H1 (cell line): ENCODE measurements at regions not wholly inside any gene's neighbourhood (a gene's known extent, or its start where the extent isn't known, plus 50 kb on each side); places are given as distances from the start of the nearest gene placed in this dataset.

Experiments
- CTCF ChIA-PET: fragments of 300-600 bp; sonication (Branson Sonifier 250); formaldehyde crosslinking; loops from one replicate; lab custom pipeline; 2021; ENCODE audit not compliant: partially characterized antibody; lab: Charles Lee
- POLR2A ChIA-PET: fragments of 300-600 bp; sonication (Branson Sonifier 250); formaldehyde crosslinking; loops from one replicate; lab custom pipeline; 2021; ENCODE audit warnings: inconsistent platforms; ENCODE audit not compliant: partially characterized antibody; lab: Charles Lee
- DNase-seq, 2 experiments: peaks; one replicate each; pipeline versions ENCODE4 v3.0.0 to v3.0.0-alpha.2; 2010 to 2022; ENCODE audit warnings: low spot score in 2 of 2, low read depth in 1 of 2, mixed read lengths in 1 of 2
- FAIRE-seq: peaks from 2 replicates; lab custom pipeline; 2011; peaks lifted over from hg19 to GRCh38; lab: Jason Lieb, UNC
- H2AFZ ChIP-seq: 2 replicates; pipeline ENCODE4 v1.8.1; 2012; ENCODE audit warnings: low read length, inconsistent platforms
- H2AK5ac ChIP-seq: 2 replicates; pipeline ENCODE4 v1.6.1; 2013; ENCODE audit warnings: low read depth, low read length
- H2BK120ac ChIP-seq: replicated peaks from 2 replicates; pipeline ENCODE3; 2013; ENCODE audit warnings: low read depth, low read length, inconsistent platforms
- H2BK12ac ChIP-seq: 2 replicates; pipeline ENCODE4 v1.6.1; 2013; ENCODE audit warnings: low read depth, low read length
- H2BK15ac ChIP-seq: 2 replicates; pipeline ENCODE4 v1.6.1; 2013; ENCODE audit warnings: low read length
- H2BK20ac ChIP-seq: 2 replicates; pipeline ENCODE4 v1.6.1; 2013; ENCODE audit warnings: low read length
- H2BK5ac ChIP-seq: 2 replicates; pipeline ENCODE4 v1.6.1; 2013; ENCODE audit warnings: low read depth, low read length
- H3K14ac ChIP-seq: 2 replicates; pipeline ENCODE4 v1.6.1; 2013; ENCODE audit warnings: inconsistent platforms; ENCODE audit not compliant: insufficient read length
- H3K18ac ChIP-seq: 2 replicates; pipeline ENCODE4 v1.6.1; 2013; ENCODE audit warnings: low read length; ENCODE audit errors: extremely low read depth
- H3K23ac ChIP-seq: 2 replicates; pipeline ENCODE4 v1.6.1; 2013; ENCODE audit warnings: inconsistent platforms; ENCODE audit not compliant: insufficient read length
- H3K23me2 ChIP-seq: 2 replicates; pipeline ENCODE4 v1.6.1; 2013; ENCODE audit warnings: low read depth, low read length
- H3K27ac ChIP-seq: 2 replicates; pipeline ENCODE4 v1.6.1; 2011; ENCODE audit warnings: low read depth, low read length, inconsistent platforms
- H3K27me3 ChIP-seq, 4 experiments: replicated peaks in 1 of 4; 1 replicate in 1 of 4; 2 replicates in 3 of 4; pipeline versions ENCODE4 v1.6.1 to v1.8.1; 2011 to 2013; ENCODE audit warnings: low read length in 3 of 4, mild to moderate bottlenecking in 3 of 4, inconsistent platforms in 2 of 4, mixed read lengths in 2 of 4, moderate library complexity in 1 of 4; ENCODE audit not compliant: control insufficient read depth in 3 of 4, insufficient read depth in 3 of 4; ENCODE audit errors: extremely low read depth in 1 of 4
- H3K36me3 ChIP-seq, 4 experiments: 2 replicates each; pipeline versions ENCODE4 v1.6.1 to v1.8.1; 2011 to 2013; ENCODE audit warnings: mild to moderate bottlenecking in 4 of 4, low read length in 3 of 4, moderate library complexity in 2 of 4, control low read depth in 1 of 4, inconsistent platforms in 1 of 4; ENCODE audit not compliant: insufficient read depth in 4 of 4, control insufficient read depth in 2 of 4
- H3K4ac ChIP-seq: replicated peaks from 2 replicates; pipeline ENCODE3; 2013; ENCODE audit warnings: low read length, low read depth, mixed read lengths, inconsistent platforms; ENCODE audit not compliant: insufficient read length
- H3K4me1 ChIP-seq, 4 experiments: replicated peaks in 1 of 4; 1 replicate in 1 of 4; 2 replicates in 3 of 4; pipeline versions ENCODE4 v1.6.1 to v1.8.1; 2011 to 2013; ENCODE audit warnings: low read length in 3 of 4, inconsistent platforms in 2 of 4, mixed read lengths in 1 of 4; ENCODE audit not compliant: insufficient read depth in 4 of 4, control insufficient read depth in 3 of 4
- H3K4me2 ChIP-seq, 2 experiments: 2 replicates each; pipeline versions ENCODE4 v1.6.1 to v1.8.1; 2011 to 2013; ENCODE audit warnings: low read depth in 2 of 2, low read length in 2 of 2, control low read depth in 1 of 2, inconsistent platforms in 1 of 2, mild to moderate bottlenecking in 1 of 2; ENCODE audit not compliant: insufficient read depth in 1 of 2
- H3K4me3 ChIP-seq, 4 experiments: fragments of 200-600, 300-600 bp in 1 of 4; sonication (generic), shearing (Covaris generic), sonication (Bioruptor Twin) in 1 of 4; 2 replicates each; pipeline versions ENCODE4 v1.5.1 to v1.8.1; 2011 to 2016; ENCODE audit warnings: low read length in 4 of 4, low read depth in 3 of 4, control low read depth in 2 of 4, inconsistent platforms in 2 of 4, mild to moderate bottlenecking in 2 of 4, mixed read lengths in 1 of 4, moderate library complexity in 1 of 4; ENCODE audit not compliant: insufficient read depth in 2 of 4; ENCODE audit errors: extremely low read depth in 1 of 4
- H3K56ac ChIP-seq: replicated peaks from 2 replicates; pipeline ENCODE3; 2013; ENCODE audit warnings: low read depth, mild to moderate bottlenecking, mixed read lengths, low read length, inconsistent platforms; ENCODE audit not compliant: insufficient read length
- H3K79me1 ChIP-seq: 2 replicates; pipeline ENCODE4 v1.6.1; 2013; ENCODE audit warnings: low read depth, low read length, control low read depth
- H3K79me2 ChIP-seq, 2 experiments: 2 replicates each; pipeline versions ENCODE4 v1.6.1 to v1.8.1; 2012 to 2013; ENCODE audit warnings: low read length in 2 of 2, mild to moderate bottlenecking in 2 of 2, inconsistent platforms in 1 of 2; ENCODE audit not compliant: insufficient read depth in 2 of 2, control insufficient read depth in 1 of 2
- H3K9ac ChIP-seq, 4 experiments: replicated peaks in 1 of 4; 1 replicate in 1 of 4; 2 replicates in 3 of 4; pipeline versions ENCODE4 v1.6.1 to v1.8.1; 2011 to 2013; ENCODE audit warnings: low read depth in 3 of 4, low read length in 3 of 4, control low read depth in 2 of 4, mild to moderate bottlenecking in 2 of 4, moderate library complexity in 2 of 4, inconsistent platforms in 1 of 4; ENCODE audit errors: extremely low read depth in 1 of 4
- H3K9me3 ChIP-seq, 2 experiments: 2 replicates each; pipeline versions ENCODE4 v1.6.1 to v1.8.1; 2012 to 2013; ENCODE audit warnings: mild to moderate bottlenecking in 2 of 2, moderate library complexity in 2 of 2, control low read depth in 1 of 2, inconsistent platforms in 1 of 2, low read depth in 1 of 2, low read length in 1 of 2, mixed read lengths in 1 of 2; ENCODE audit not compliant: insufficient read depth in 2 of 2
- H4K20me1 ChIP-seq, 2 experiments: replicated peaks in 1 of 2; 2 replicates each; pipeline versions ENCODE3 to v1.8.1; 2011 to 2013; ENCODE audit warnings: inconsistent platforms in 2 of 2, low read length in 2 of 2, mild to moderate bottlenecking in 1 of 2; ENCODE audit not compliant: insufficient read depth in 2 of 2, control insufficient read depth in 1 of 2
- H4K5ac ChIP-seq: 2 replicates; pipeline ENCODE4 v1.6.1; 2013; ENCODE audit warnings: low read length, low read depth, mixed read lengths, inconsistent platforms; ENCODE audit not compliant: insufficient read length
- H4K8ac ChIP-seq: 2 replicates; pipeline ENCODE4 v1.8.0; 2013; ENCODE audit warnings: mild to moderate bottlenecking, moderate library complexity, low read length, inconsistent platforms; ENCODE audit not compliant: insufficient read depth; ENCODE audit errors: extremely low read depth
- H4K91ac ChIP-seq: replicated peaks from 2 replicates; pipeline ENCODE3; 2013; ENCODE audit warnings: low read length, mixed read lengths, inconsistent platforms; ENCODE audit not compliant: insufficient read length
- BRCA1 ChIP-seq: IDR thresholded peaks from 2 replicates; pipeline ENCODE4 v1.6.1; 2012; ENCODE audit warnings: low read depth, low read length, improper control_type of control experiment
- MAFK ChIP-seq: IDR thresholded peaks from 2 replicates; pipeline ENCODE4 v1.6.1; 2012; ENCODE audit warnings: low read depth, mild to moderate bottlenecking, improper control_type of control experiment, low read length
- WGBS, 2 experiments: shearing (Covaris generic) in 1 of 2; methylation state at CpG; one replicate each; pipeline versions ENCODE4 v1.1.6 to v1.1.7; 2013 to 2015; ENCODE audit warnings: low lambda C conversion rate in 2 of 2, mixed read lengths in 2 of 2, inconsistent platforms in 1 of 2, low coverage in 1 of 2, missing lambda C conversion rate in 1 of 2; ENCODE audit not compliant: insufficient replicate concordance in 2 of 2, insufficient coverage in 1 of 2, insufficient read length in 1 of 2; ENCODE audit errors: extremely low coverage in 1 of 2, missing lambda C conversion rate in 1 of 2; 5-methylcytosine and 5-hydroxymethylcytosine counted together

DNA sequence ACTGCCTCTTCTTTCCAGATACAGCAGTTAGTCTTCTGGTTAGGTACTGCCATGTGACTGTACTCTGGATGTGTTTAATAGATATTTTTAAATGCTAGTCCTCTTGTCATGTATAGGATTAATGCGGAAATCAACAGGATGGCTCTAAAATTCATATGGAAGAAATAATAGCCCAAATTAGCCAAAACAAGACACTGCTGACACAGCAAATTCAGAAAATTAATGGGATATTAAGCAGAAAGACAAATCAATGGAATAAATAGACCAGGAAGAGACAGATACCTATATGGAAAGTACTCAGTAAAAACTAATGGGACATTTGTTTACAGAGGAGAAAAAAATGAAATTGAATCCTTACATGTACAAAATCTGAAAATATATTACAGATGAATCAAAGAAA, 679.3 kb upstream of the PCDH20 start:
- Histone ChIP-seq H2BK5ac (no peak overlapping the region), H3K14ac (no peak overlapping the region), H3K18ac (no peak overlapping the region), H4K5ac (no peak overlapping the region), H3K9ac (no peak overlapping the region), H2BK120ac (no peak overlapping the region), H3K79me2 (no peaks in the 10 kb centered on the region), H2BK12ac (no peak overlapping the region), H2BK20ac (no peak overlapping the region), H4K91ac (no peak overlapping the region), H3K27me3 (no peaks in the 10 kb centered on the region), H3K9me3 (no peaks in the 10 kb centered on the region), H3K23ac (no peak overlapping the region), H3K23me2 (no peaks in the 10 kb centered on the region), H2BK15ac (no peak overlapping the region), H3K27ac (no peak overlapping the region), H3K56ac (no peak overlapping the region), H4K20me1 (no peaks in the 10 kb centered on the region), H3K4me1 (no peaks in the 10 kb centered on the region), H3K36me3 (no peaks in the 10 kb centered on the region), H4K8ac (no peak overlapping the region), H2AK5ac (no peak overlapping the region), H3K4me2 (no peak overlapping the region), H3K79me1 (no peaks in the 10 kb centered on the region), H3K4ac (no peak overlapping the region), H2AFZ (no peak overlapping the region), H3K4me3 (no peak overlapping the region)
- POLR2A ChIA-PET: no interaction called here
- no peak for FAIRE-seq
- CTCF ChIA-PET: interaction anchor here (1.2 kb wide), 1 partner anchor 25 kb away, joined by 3 read pairs; no protein-coding TSS in a partner anchor
- TF ChIP-seq MAFK (peak; percentile 77), BRCA1 (no peak)
- 94% methylated on average over 1 of the region's 1 CpG; no CpG with 5 or more reads in 1 of the 2 experiments for WGBS, 2 experiments
- no peak for DNase-seq
